IgD-negative memory B cell (primary cell): ENCODE measurements at regions not wholly inside any gene's neighbourhood (a gene's known extent, or its start where the extent isn't known, plus 50 kb on each side); places are given as distances from the start of the nearest gene placed in this dataset.
"Not testable (repeated sequence)": the region's sequence is repeated elsewhere in the genome, so short reads cannot be mapped to it uniquely, and the experiment has no call there.

ENCODE experiments used
- H3K27ac Mint-ChIP-seq, 3 donors: one replicate each; pipeline ENCODE4 v1.8.0; 2020 to 2022; ENCODE audit warnings: mild to moderate bottlenecking in 3 of 3, mixed read lengths in 3 of 3, moderate library complexity in 1 of 3
- H3K27me3 Mint-ChIP-seq: one replicate; pipeline ENCODE4 v1.8.0; 2021; ENCODE audit warnings: mixed read lengths
- H3K36me3 Mint-ChIP-seq: one replicate; pipeline ENCODE4 v1.8.0; 2020; ENCODE audit warnings: mild to moderate bottlenecking, mixed read lengths
- H3K4me1 Mint-ChIP-seq, 3 donors: one replicate each; pipeline ENCODE4 v1.8.0; 2020 to 2022; ENCODE audit warnings: mixed read lengths in 3 of 3, mild to moderate bottlenecking in 1 of 3
- H3K4me3 Mint-ChIP-seq, 4 donors: one replicate each; pipeline ENCODE4 v1.8.0; 2020 to 2022; ENCODE audit warnings: mild to moderate bottlenecking in 4 of 4, mixed read lengths in 4 of 4, moderate library complexity in 3 of 4
- H3K9me3 Mint-ChIP-seq, 3 donors: one replicate each; pipeline ENCODE4 v1.8.0; 2020 to 2021; ENCODE audit warnings: mixed read lengths in 3 of 3, mild to moderate bottlenecking in 1 of 3

- H3K36me3 Mint-ChIP-seq: no peaks in the 10 kb centered on the region
- no peaks in the 10 kb centered on the region for H3K27me3 Mint-ChIP-seq
- H3K4me3 Mint-ChIP-seq: no peak overlapping the region
- no peaks in the 10 kb centered on the region for H3K4me1 Mint-ChIP-seq
- no peaks in the 10 kb centered on the region for H3K9me3 Mint-ChIP-seq
- H3K27ac Mint-ChIP-seq: no peak overlapping the region
Measured at GRCh38 chr2:193222454-193222853, 1027.7 kb upstream of the TMEFF2 start.

GRCh38 chr2:193219413-193219812 is 1024.7 kb upstream of the TMEFF2 start:
- H3K4me1 Mint-ChIP-seq: no peaks in the 10 kb centered on the region
- no peak overlapping the region for H3K4me3 Mint-ChIP-seq
- no peaks in the 10 kb centered on the region for H3K27me3 Mint-ChIP-seq
- H3K36me3 Mint-ChIP-seq: no peaks in the 10 kb centered on the region
- no peak overlapping the region for H3K27ac Mint-ChIP-seq
- H3K9me3 Mint-ChIP-seq: no peaks in the 10 kb centered on the region

GRCh38 chr2:193201583-193201982 is 1006.9 kb upstream of the TMEFF2 start:
- Mint-ChIP-seq H3K9me3 (peaks cover 0 to 4% (median 2%) of the 10 kb centered on the region in 3 donors), H3K36me3 (no peaks in the 10 kb centered on the region)

GRCh38 chr2:193199322-193199721 is 1004.6 kb upstream of the TMEFF2 start:
- Mint-ChIP-seq H3K4me1 (no peaks in the 10 kb centered on the region), H3K36me3 (no peaks in the 10 kb centered on the region), H3K9me3 (peaks cover 0 to 4% (median 2%) of the 10 kb centered on the region in 3 donors), H3K4me3 (no peak overlapping the region), H3K27ac (no peak overlapping the region), H3K27me3 (no peaks in the 10 kb centered on the region)

More at GRCh38 chr2:193201583-193201982, 1006.9 kb upstream of the TMEFF2 start:
- no peak overlapping the region for H3K27ac Mint-ChIP-seq
- H3K4me1 Mint-ChIP-seq: no peaks in the 10 kb centered on the region
- H3K27me3 Mint-ChIP-seq: no peaks in the 10 kb centered on the region
- H3K4me3 Mint-ChIP-seq: no peak overlapping the region

- Mint-ChIP-seq H3K36me3 (no peaks in the 10 kb centered on the region), H3K27ac (no peak overlapping the region), H3K27me3 (no peaks in the 10 kb centered on the region), H3K4me1 (peaks cover 3 to 5% (median 5%) of the 10 kb centered on the region in 3 donors), H3K4me3 (peak overlapping the region in 1 of 4 donors; percentile 24), H3K9me3 (no peaks in the 10 kb centered on the region)
Measured at GRCh38 chr2:193187816-193188215, 993.1 kb upstream of the TMEFF2 start.

- H3K36me3 Mint-ChIP-seq, H3K4me1 Mint-ChIP-seq, H3K4me3 Mint-ChIP-seq: not testable (repeated sequence)
Measured at GRCh38 chr2:193170981-193171380, 976.2 kb upstream of the TMEFF2 start.

GRCh38 chr2:193156480-193156879 is 961.7 kb upstream of the TMEFF2 start:
- Mint-ChIP-seq H3K9me3 (peaks cover 0 to 4% (median 2%) of the 10 kb centered on the region in 3 donors), H3K4me1 (peaks cover 0 to 2% (median 0%) of the 10 kb centered on the region in 3 donors), H3K27ac (no peak overlapping the region), H3K4me3 (no peak overlapping the region), H3K27me3 (no peaks in the 10 kb centered on the region), H3K36me3 (no peaks in the 10 kb centered on the region)

More at GRCh38 chr2:193170981-193171380, 976.2 kb upstream of the TMEFF2 start:
- not testable (repeated sequence) for H3K9me3 Mint-ChIP-seq, H3K27ac Mint-ChIP-seq, H3K27me3 Mint-ChIP-seq

GRCh38 chr2:193154076-193154475 is 959.3 kb upstream of the TMEFF2 start:
- no peaks in the 10 kb centered on the region for H3K36me3 Mint-ChIP-seq

GRCh38 chr2:193153576-193153975 is 958.8 kb upstream of the TMEFF2 start:
- no peaks in the 10 kb centered on the region for H3K27me3 Mint-ChIP-seq
- peaks cover 0 to 2% (median 2%) of the 10 kb centered on the region in 3 donors for H3K9me3 Mint-ChIP-seq
- H3K27ac Mint-ChIP-seq: no peak overlapping the region
- no peaks in the 10 kb centered on the region for H3K36me3 Mint-ChIP-seq
- H3K4me1 Mint-ChIP-seq: no peaks in the 10 kb centered on the region
- H3K4me3 Mint-ChIP-seq: no peak overlapping the region

More at GRCh38 chr2:193154076-193154475, 959.3 kb upstream of the TMEFF2 start:
- Mint-ChIP-seq H3K4me1 (no peaks in the 10 kb centered on the region), H3K4me3 (no peak overlapping the region), H3K9me3 (peaks cover 0 to 2% (median 2%) of the 10 kb centered on the region in 3 donors), H3K27me3 (no peaks in the 10 kb centered on the region), H3K27ac (no peak overlapping the region)

GRCh38 chr2:193142467-193142866 is 947.7 kb upstream of the TMEFF2 start:
- H3K36me3 Mint-ChIP-seq, H3K27me3 Mint-ChIP-seq, H3K4me3 Mint-ChIP-seq, H3K27ac Mint-ChIP-seq, H3K9me3 Mint-ChIP-seq, H3K4me1 Mint-ChIP-seq: not testable (repeated sequence)

- Mint-ChIP-seq H3K36me3 (peaks cover 1% of the 10 kb centered on the region), H3K27ac (no peak overlapping the region), H3K4me3 (no peak overlapping the region)
Measured at GRCh38 chr2:193141998-193142397, 947.3 kb upstream of the TMEFF2 start.

GRCh38 chr2:193140895-193141294 is 946.2 kb upstream of the TMEFF2 start:
- not testable (repeated sequence) for H3K27ac Mint-ChIP-seq, H3K4me3 Mint-ChIP-seq, H3K9me3 Mint-ChIP-seq, H3K27me3 Mint-ChIP-seq, H3K36me3 Mint-ChIP-seq, H3K4me1 Mint-ChIP-seq

More at GRCh38 chr2:193141998-193142397, 947.3 kb upstream of the TMEFF2 start:
- Mint-ChIP-seq H3K27me3 (no peaks in the 10 kb centered on the region), H3K4me1 (peaks cover 0 to 4% (median 0%) of the 10 kb centered on the region in 3 donors), H3K9me3 (peaks cover 0 to 6% (median 0%) of the 10 kb centered on the region in 3 donors)

- no peaks in the 10 kb centered on the region for H3K27me3 Mint-ChIP-seq
- H3K4me3 Mint-ChIP-seq: no peak overlapping the region
Measured at GRCh38 chr2:193124815-193125214, 930.1 kb upstream of the TMEFF2 start.

GRCh38 chr2:193114827-193115226 is 920.1 kb upstream of the TMEFF2 start:
- Mint-ChIP-seq H3K27me3 (no peaks in the 10 kb centered on the region), H3K9me3 (no peaks in the 10 kb centered on the region)

More at GRCh38 chr2:193124815-193125214, 930.1 kb upstream of the TMEFF2 start:
- H3K36me3 Mint-ChIP-seq: no peaks in the 10 kb centered on the region
- H3K4me1 Mint-ChIP-seq: no peaks in the 10 kb centered on the region
- H3K9me3 Mint-ChIP-seq: no peaks in the 10 kb centered on the region
- no peak overlapping the region for H3K27ac Mint-ChIP-seq

GRCh38 chr2:193112986-193113385 is 918.3 kb upstream of the TMEFF2 start:
- no peak overlapping the region for H3K27ac Mint-ChIP-seq
- H3K36me3 Mint-ChIP-seq: no peaks in the 10 kb centered on the region
- H3K4me1 Mint-ChIP-seq: no peaks in the 10 kb centered on the region
- no peaks in the 10 kb centered on the region for H3K9me3 Mint-ChIP-seq
- no peak overlapping the region for H3K4me3 Mint-ChIP-seq
- no peaks in the 10 kb centered on the region for H3K27me3 Mint-ChIP-seq

More at GRCh38 chr2:193114827-193115226, 920.1 kb upstream of the TMEFF2 start:
- Mint-ChIP-seq H3K27ac (no peak overlapping the region), H3K36me3 (no peaks in the 10 kb centered on the region), H3K4me3 (no peak overlapping the region), H3K4me1 (no peaks in the 10 kb centered on the region)

GRCh38 chr2:193103064-193103463 is 908.3 kb upstream of the TMEFF2 start:
- H3K4me1 Mint-ChIP-seq: no peaks in the 10 kb centered on the region
- H3K27me3 Mint-ChIP-seq: no peaks in the 10 kb centered on the region
- H3K9me3 Mint-ChIP-seq: peaks cover 0 to 1% (median 0%) of the 10 kb centered on the region in 3 donors
- no peaks in the 10 kb centered on the region for H3K36me3 Mint-ChIP-seq
- H3K27ac Mint-ChIP-seq: no peak overlapping the region
- H3K4me3 Mint-ChIP-seq: no peak overlapping the region
